Hematopoietic multipotent progenitor cell (in vitro differentiated cells): ENCODE measurements at regions not wholly inside any gene's neighbourhood (a gene's known extent, or its start where the extent isn't known, plus 50 kb on each side); places are given as distances from the start of the nearest gene placed in this dataset.
"Not testable (repeated sequence)": the region's sequence is repeated elsewhere in the genome, so short reads cannot be mapped to it uniquely, and the experiment has no call there.

Experiments
- DNase-seq, 3 donors: peaks; one replicate each; pipeline ENCODE4 v3.0.0-alpha.2; 2011 to 2015; ENCODE audit warnings: low read depth in 2 of 3, low spot score in 2 of 3

DNA sequence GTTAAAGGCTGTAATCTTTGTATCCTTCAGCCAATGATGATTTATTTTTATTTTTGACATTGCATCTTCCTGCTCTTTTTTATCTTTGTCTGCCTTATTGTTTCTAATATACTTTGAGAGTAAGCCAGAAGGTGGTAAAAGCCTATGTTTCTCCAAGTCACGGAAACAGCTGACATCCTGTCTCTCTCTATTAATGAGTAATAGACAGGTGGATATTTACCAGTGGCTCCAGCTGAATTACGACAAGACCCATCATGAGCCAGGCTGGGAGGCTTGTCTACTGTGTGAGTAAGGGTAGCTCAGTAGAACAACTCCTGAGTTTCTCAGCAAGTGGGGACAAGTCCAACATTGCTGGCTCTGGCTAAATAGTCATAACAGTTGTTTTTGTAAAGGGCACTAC is 166.6 kb downstream of the NDFIP2 start:
- DNase-seq, result peak in 2 of 3 donors; percentile 35 to 71

DNA sequence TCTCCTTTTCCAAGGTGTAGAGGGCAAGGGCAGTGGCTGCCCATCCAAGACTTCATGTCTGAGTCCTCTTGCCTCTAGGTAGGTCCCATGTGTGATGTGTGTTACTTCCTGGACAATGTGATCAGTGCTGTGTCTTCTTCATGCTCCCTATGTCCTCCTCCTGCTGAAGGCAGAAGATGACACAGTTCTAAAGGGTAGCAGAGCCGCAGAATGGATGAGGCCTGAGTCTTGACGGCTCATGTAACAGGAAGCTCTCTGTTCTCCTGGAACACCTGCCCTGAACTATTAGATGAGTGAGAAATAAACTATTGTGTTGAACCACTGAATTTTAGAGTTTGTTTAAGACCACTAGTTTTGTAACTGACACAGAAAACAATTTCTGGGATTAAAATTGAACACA is 165.9 kb downstream of the NDFIP2 start:
- DNase-seq, result no peak

DNA sequence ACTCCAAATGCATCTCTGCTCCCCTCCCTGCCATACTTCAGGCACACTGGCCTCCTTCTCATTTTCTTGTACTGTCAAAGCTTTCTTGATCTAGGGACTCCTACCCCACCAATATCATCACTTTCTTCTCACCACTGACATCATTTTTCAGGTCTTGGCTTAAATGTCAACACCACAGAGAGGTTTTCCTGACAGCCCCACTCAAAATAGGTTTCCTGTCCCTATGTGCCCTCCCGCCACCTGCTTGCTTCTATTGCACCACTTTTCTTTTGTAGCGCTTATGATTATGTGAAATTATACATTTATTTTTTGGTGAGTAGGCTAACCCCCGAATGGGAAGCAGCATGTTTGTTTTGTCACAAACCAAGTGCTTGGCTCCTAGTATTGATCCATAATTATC is 164.6 kb downstream of the NDFIP2 start:
- DNase-seq, result no peak

DNA sequence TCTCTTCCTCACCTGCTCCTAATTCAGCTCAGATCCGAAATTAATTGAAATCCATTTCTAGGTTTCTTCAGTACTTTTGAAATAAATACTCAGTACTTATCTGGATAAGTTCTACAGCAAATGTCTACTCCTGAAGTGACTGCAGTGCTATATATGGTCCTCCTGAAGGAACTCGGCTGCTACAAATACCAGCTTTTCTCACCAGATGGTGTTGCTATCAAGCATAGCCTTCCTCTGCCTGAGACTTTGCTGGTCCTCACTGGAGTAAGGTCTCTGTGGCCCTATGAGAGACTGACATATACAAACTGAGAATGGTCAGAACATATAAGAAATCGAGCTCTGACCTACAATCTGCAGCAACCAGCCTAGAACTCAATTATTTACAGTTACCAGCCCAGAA is 161.6 kb downstream of the NDFIP2 start:
- no peak for DNase-seq

DNA sequence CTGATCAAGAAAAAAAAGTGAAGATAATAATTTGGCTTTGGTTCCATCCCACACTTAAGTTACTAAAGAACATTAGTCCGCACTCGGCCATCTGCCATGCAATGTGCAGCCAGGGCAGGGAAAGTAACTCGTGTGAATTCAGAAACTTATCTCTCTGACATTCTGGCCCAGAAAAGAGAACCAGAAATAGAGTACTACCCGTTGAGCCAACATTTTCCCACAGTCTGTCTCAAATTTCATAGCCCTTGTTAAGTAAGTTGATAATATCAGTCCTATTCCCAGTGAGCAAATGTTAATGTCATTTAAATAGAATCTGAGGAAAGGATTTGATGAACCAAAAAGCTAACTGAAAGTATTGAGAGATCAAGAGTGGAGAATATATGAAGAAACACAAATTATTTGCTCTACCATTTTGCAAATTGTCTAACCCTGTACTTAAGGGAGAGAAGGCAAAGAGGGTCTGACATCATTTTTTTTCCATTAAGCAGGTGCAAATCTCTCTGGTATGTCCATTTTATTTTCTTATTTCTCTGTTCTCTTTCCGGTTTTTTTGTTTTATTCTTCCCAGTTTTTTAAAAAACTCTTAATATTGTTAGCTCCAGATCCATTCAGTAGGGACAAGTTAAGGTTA is 156.3 kb downstream of the NDFIP2 start:
- DNase-seq, result no peak

DNA sequence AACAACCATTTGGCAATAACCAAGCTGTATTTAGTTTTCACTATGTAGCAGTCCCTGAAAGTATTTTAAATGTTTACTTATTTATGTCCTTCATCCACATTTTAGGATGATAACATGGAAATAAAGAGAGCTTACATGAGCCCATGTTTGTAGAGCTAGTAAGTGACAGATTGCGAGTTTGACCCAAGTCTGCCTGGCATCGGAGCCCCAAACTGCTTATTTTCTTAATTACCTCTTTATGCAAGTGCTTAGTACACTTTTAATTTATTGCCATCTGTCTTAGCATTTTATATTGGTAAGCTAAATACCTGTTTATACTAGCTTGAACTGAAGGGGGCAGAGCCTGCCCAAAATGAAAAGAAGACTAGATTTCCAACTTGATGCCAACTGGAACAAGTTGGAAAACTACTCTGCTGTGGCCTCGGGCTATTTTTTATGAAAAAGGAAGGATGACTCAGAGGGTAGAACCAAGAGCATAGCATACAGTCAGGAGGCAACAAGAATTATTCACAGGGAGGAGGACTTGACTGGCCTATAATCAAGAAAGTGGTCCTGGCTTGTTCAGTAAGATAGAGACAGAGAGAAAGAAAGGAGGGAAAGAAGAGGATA is 150.2 kb downstream of the NDFIP2 start:
- DNase-seq, result no peak

DNA sequence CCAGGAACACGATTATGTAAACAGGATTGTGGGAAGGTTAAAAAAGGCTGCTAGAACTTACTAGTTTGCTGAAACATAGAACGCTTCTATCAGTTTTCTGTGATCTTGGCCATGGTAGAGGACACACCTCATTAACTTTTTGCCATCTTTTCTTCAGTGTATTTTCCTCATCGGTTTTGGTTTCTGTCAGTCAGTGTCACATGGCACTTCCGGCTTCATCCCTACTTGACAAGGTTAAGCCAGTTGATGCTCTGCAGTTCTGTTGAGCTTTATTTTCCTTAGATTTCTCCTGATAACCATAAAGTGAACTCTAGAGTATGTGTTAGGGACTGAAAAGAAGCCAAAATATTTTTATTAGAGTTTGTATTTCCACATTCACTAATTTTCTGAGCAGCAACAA is 147.5 kb downstream of the NDFIP2 start:
- no peak for DNase-seq

DNA sequence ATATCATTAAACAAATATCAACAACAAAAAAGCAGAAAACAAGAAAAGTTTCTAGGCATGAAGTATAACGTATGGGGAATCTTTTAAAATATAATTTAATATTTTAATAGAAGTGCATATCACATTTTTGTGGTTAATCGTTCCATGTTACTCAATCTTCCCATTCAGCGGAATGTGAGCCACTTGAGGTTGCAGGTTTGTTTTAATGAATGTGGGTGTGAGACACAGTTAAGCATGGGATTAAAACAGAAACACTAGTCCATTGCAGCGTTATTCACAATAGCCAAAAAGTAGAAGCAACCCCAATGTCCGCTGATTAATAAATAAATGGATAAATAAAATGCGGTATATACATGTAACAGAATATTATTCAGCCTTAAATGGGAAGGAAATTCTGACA is 146.0 kb downstream of the NDFIP2 start:
- DNase-seq, result no peak

DNA sequence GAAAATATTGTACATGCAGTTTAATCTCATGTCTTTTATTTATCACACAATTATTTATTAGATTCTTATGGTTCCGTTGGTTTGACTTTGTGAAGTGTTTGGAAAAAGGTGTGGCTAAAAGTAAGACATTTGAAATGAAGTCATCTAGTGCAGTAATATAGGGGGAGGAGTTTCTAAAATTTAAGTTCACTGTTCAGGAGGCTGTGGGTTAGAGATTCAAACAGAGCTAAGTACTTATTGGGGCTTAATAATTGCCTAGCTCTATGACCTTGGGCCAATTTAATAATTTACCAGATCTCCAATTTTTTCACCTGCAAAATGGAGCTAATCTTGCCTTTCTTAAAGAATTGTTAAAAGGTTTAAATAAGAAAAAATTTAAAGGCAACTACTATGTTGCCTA is 144.6 kb downstream of the NDFIP2 start:
- no peak for DNase-seq

DNA sequence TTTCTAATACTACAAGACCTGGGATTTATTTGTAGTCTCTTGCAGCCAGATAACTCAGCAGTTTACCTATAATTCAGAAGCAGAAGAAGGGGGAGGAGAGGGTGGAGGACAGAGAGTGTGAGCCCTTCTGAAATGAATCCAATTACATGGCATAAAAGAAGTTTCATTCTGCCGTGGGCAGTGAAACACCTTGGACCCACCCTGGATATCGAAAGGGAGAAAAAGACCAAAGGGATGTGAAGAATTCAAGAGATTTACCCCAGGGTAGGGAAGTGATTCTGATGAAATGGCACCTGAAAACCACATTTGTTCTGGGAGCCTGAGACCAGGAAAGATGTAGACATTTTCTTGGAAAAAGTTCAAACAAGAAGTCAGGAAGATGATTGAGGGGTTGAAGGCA is 140.9 kb downstream of the NDFIP2 start:
- no peak for DNase-seq

DNA sequence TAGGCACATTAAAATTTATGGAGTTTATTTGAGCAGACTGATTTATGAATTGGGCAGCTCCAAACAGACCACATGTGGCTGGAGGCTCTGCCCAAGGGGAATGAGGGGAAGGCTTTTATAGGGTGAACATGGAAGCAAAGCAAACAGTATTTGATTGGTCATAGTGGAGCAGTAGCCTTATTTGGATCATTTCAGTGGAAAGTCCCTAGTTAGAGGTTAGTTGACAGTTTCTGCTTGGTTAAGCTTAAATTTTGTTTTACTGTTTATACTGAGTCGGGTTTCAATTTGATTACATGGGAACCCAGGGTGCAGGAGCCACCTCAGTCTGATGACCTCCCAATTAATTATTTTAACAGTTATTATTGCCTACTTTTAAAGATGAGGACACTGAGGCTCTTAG is 140.5 kb downstream of the NDFIP2 start:
- DNase-seq, result no peak

DNA sequence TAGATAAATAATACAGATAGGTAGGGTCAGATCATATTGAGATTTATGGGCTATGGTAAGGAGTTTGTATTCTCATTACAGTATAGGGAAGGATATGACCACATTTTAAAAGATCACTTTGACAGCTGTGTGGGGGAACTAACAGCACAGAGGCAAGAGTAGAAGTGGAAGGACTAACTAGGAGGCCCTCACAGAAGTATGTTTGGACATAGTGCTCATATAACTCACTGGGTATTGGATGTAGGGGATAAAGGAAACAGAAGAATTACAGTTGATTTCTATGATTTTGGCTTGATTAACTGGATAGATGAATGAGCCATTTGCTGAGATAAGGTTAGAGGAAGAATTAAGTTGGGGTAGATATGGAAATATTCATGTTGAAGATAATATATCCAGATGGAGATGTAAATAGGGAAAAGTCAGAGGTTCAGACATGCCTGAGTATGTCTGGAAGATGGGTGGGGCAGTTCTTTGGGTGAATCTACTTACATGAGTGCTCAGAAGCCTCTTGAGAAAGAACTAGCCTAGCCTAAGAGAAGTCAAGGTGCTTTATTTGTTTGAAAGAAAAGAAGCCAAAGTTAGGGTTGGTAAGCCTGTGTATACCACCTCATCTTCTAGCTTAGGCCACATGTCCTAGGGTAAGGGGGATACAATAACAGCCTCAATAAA is 133.4 kb downstream of the NDFIP2 start:
- no peak for DNase-seq

DNA sequence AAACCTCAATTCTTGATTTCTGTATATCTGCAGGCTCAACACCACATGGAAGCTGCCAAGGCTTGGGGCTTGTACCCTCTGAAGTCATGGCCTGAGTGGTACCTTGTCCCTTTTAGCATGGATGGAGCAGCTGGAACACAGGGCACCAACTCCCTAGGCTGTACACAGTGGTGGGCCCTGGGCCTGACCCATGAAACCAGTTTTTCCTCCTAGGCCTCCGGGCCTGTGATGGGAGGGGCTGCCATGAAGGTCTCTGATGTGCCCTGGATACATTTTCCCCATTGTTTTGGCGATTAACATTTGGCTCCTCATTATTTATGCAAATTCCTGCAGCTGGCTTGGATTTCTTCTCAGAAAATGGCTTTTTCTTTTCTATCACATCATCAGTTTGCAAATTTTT is 131.6 kb downstream of the NDFIP2 start:
- no peak for DNase-seq

DNA sequence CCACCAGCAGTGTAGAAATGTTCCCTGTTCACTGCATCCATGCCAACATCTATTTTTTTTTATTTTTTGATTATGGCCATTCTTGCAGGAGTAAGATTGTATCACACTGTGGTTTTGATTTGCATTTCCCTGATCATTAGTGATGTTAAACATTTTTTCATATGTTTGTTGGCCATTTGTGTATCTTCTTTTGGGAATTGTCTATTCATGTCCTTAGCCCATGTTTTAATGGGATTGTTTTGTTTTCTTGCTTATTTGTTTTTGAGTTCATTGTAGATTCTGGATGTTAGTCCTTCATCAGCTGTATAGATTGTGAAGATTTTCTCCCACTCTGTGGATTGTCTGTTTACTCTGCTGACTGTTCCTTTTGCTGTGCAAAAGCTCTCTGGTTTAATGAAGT is 126.9 kb downstream of the NDFIP2 start:
- not testable (repeated sequence) for DNase-seq
